ENCODE measurements at regions not wholly inside any gene's neighbourhood (a gene's known extent, or its start where the extent isn't known, plus 50 kb on each side); places are given as distances from the start of the nearest gene placed in this dataset.

DNA sequence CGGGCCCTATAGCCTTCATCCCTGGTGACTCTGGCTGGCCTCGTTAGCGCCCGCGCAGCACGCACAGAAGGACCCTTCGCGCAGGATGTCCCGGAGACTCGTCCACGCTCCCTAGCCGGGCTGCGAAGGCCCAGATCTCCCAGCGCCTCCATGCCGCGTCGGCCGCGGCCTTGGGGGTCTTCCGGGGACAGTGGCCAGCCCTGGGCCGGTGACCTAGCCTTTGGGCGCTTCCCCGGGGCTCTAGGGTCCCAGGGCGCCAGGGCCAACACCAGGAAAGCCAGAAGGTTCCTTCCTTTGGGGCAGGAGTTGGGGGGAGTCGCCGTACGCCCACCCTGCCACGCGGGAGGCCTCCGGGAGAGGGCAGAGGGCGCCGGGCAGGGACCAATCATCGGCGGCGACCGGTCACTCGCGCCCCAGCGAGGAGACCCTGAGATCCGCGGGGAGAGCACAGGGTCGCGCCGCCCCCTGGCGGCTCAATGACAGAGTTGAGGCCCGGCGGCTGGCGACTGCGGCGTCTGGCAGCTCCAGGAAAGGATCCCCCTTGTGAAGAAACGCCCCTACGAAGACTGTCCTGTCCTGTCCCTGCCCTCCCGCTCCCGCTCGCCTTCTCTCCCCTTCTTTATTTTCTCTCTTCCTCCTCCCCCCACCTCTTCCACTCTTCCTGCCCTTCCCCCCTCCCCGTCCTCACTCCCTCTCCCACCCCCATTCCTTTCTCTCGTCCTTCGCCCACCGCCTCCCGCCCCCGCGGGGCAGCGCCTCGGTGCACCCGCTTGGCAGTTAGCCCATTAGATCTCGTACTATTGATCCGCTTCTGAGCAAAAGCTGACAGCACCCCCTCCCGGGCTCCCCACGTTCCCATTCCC lies 62.3 kb upstream of the LBX1 start:
- H3K4me1 Mint-ChIP-seq (ENCODE audit: low read depth) = no peaks in the 10 kb centered on the region
- peak overlapping the region; percentile 64 for H3K4me3 Mint-ChIP-seq
- no peaks in the 10 kb centered on the region for H3K9me3 Mint-ChIP-seq
- H3K27ac Mint-ChIP-seq = no peak overlapping the region
- peaks cover 72% of the 10 kb centered on the region for H3K27me3 Mint-ChIP-seq (ENCODE audit: low read depth)
- H3K36me3 Mint-ChIP-seq (ENCODE audit: low read depth) = no peaks in the 10 kb centered on the region
- DNase-seq (ENCODE audit: low spot score) = no peak

DNA sequence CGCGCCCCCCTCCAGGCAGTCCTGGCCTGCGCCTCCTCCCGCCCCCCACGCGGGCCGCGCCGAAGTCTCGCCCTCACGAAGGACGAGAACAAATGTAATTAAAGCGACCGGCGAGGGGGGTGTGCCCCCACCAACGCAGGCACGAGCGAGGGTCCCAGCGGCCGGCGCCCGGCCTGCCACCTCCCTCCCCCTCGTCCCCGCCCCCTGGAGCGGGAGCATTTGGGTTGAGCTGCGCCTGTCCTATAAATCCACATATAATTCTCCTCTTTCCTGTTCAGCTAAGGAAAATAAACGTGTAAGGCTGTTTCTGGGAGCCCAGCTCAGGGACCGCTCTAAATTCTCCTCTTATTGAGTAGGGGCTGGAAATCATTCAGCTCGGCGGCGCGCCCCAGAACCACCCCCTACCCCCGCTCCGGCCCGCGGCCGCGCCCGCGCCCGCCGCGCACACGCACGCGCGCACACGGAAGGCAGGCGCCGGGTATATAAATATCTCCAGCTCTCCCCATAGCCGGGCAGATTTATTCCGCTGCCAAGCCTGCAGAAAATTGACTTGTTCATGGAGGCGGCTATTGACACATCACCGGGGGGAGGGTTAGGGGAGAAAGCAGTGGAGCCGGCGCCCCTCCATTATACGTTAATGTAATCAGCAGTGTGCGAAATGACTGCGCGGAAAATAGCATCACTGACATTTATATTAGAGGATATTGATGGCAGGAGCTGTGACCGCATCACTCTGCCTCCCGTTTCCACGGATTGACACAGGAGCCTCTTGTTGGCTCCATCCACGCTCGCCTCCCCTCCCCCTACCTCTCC lies 61.6 kb upstream of the BTRC start:
- no peaks in the 10 kb centered on the region for H3K4me1 Mint-ChIP-seq (ENCODE audit: low read depth)
- DNase-seq (ENCODE audit: low spot score) = no peak
- H3K9me3 Mint-ChIP-seq = no peaks in the 10 kb centered on the region
- H3K27ac Mint-ChIP-seq = no peak overlapping the region
- no peak overlapping the region for H3K4me3 Mint-ChIP-seq
- peaks cover 65% of the 10 kb centered on the region for H3K27me3 Mint-ChIP-seq (ENCODE audit: low read depth)
- H3K36me3 Mint-ChIP-seq (ENCODE audit: low read depth) = no peaks in the 10 kb centered on the region

DNA sequence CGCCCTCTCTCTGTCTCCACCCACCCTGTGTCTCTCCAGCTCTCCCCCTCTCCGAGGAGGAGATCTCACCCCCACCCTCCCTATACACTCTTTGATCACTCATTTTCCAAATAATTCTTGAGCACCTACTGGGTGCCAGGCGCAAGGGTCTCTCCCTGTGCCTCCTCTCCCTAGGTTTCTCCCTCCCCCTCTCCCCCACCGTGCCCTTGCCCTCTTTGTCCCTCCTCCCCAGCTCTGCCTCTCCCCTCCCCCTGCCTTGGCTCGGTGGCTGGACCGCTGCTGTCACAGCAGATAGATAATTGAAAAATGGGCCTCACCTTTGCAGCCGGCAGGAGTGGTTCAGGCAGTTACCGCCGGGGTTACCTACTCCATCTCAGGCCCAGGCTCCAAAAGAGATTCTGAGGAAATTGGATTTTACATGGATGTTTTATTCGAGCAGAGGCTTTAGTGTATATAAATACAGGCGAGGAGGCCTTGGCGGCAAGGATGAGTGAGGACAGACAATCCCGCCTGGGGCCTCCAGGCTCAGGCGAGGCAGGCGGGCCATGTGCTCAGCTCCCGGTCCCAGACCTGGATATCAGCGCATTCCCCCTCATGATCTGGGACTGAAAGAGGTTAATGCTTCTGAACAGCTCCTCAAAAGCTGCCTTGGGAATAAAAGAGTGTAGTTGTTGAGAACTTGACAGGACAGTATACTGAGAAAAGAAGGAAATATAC lies 60.8 kb upstream of the BTRC start:
- Mint-ChIP-seq H3K9me3 (no peaks in the 10 kb centered on the region), H3K27me3 (ENCODE audit: low read depth) (peaks cover 64% of the 10 kb centered on the region), H3K27ac (no peak overlapping the region), H3K36me3 (ENCODE audit: low read depth) (no peaks in the 10 kb centered on the region), H3K4me3 (no peak overlapping the region), H3K4me1 (ENCODE audit: low read depth) (peaks cover 1% of the 10 kb centered on the region)
- no peak for DNase-seq (ENCODE audit: low spot score)

DNA sequence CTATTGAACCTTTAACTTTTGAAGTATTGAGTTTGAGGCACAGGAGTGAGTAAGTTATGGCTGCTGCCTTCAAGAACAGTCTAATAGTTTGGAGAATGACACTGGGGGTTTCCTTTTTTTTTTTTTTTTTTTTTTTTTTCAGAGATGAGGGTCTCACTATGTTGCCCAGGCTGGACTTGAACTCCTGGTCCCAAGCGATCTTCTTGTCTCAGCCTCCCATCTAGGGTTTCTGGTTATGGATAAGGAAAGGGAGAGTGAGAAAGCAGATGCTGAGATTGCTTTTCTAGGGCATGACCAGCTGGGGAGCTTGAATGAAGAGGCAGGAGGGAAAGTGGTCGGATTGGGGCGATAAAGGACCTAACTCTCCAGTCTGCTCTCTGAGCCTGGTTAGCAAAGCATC lies 59.9 kb upstream of the BTRC start:
- Mint-ChIP-seq H3K36me3 (ENCODE audit: low read depth) (no peaks in the 10 kb centered on the region), H3K27me3 (ENCODE audit: low read depth) (peaks cover 61% of the 10 kb centered on the region), H3K4me3 (no peak overlapping the region), H3K4me1 (ENCODE audit: low read depth) (peaks cover 1% of the 10 kb centered on the region), H3K9me3 (no peaks in the 10 kb centered on the region), H3K27ac (no peak overlapping the region)
- no peak for DNase-seq (ENCODE audit: low spot score)

DNA sequence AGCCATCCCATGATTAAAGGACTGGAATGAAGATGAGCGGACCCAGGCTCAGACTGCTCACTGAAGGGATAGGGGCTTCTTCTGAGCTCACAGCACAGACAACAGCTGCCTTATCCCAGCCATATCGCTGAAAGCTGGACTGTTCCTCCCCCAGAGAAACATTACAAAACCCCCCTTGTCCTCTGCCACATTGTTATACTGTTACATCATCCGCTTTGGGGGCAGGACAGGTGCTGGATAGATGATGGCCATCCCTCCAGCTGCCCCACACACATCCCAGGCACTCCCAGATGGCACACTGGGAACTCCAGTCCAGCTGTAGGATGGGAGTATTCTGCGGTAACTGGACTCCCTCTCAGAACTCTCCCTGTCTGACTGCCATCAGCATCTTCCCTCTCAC lies 58.7 kb upstream of the BTRC start:
- no peaks in the 10 kb centered on the region for H3K9me3 Mint-ChIP-seq
- H3K27me3 Mint-ChIP-seq (ENCODE audit: low read depth) = peaks cover 58% of the 10 kb centered on the region
- DNase-seq (ENCODE audit: low spot score) = no peak
- no peak overlapping the region for H3K4me3 Mint-ChIP-seq
- H3K4me1 Mint-ChIP-seq (ENCODE audit: low read depth) = peaks cover 1% of the 10 kb centered on the region
- no peaks in the 10 kb centered on the region for H3K36me3 Mint-ChIP-seq (ENCODE audit: low read depth)
- H3K27ac Mint-ChIP-seq = no peak overlapping the region

DNA sequence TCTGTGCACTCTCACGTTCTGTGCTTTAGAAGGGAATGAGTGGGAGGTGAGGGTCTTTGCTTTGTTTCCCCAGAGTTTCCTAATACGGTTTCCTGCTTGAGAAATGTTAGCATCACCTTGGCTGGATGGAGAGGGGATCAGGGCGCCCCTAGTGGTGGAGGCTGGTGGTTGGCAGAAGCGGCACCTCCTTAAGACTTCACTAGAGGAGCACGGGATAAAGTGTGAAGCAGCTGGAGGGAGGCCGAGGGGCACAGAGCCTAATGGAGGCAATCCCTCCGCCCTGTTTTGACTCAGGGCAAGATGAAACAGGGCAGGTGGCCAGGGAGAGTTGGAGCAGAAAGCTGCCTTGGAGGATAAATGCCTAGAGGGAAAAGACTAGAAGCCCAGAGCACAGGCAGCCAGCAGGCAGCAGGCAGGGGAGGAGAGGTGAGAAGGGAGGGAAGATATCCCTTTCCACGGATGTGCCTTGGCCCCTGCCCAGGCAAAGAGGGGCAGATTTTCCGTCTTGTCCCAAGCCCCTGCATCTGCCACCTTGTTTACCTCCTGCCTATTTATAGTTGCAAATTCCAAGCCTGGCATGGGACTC lies 56.0 kb upstream of the BTRC start:
- Mint-ChIP-seq H3K27me3 (ENCODE audit: low read depth) (peaks cover 44% of the 10 kb centered on the region), H3K36me3 (ENCODE audit: low read depth) (no peaks in the 10 kb centered on the region), H3K27ac (no peak overlapping the region), H3K4me3 (no peak overlapping the region), H3K4me1 (ENCODE audit: low read depth) (peaks cover 1% of the 10 kb centered on the region), H3K9me3 (no peaks in the 10 kb centered on the region)
- DNase-seq (ENCODE audit: low spot score) = peak; percentile 48

DNA sequence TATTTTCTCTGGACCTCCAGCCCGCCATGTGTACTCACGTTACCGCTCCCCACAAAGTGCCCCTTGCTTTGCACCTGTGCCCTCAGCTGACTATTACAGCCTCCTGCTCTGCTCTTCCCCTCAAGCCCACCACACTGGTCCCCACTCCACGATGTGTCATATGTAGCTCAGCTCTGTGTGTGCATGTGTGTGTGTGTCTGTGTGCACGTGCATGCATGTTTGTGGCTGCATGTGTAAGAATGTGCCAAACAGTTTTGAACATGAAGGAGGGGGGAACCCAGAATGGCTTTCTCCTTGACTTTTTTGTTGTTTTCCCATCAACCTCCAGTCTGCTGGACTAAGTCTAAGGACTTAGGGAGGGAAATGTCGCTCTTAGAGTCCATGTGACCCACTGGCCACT lies 54.8 kb upstream of the BTRC start:
- Mint-ChIP-seq H3K4me3 (no peak overlapping the region), H3K27ac (no peak overlapping the region), H3K27me3 (ENCODE audit: low read depth) (peaks cover 42% of the 10 kb centered on the region), H3K4me1 (ENCODE audit: low read depth) (peaks cover 1% of the 10 kb centered on the region), H3K36me3 (ENCODE audit: low read depth) (no peaks in the 10 kb centered on the region), H3K9me3 (no peaks in the 10 kb centered on the region)
- no peak for DNase-seq (ENCODE audit: low spot score)

DNA sequence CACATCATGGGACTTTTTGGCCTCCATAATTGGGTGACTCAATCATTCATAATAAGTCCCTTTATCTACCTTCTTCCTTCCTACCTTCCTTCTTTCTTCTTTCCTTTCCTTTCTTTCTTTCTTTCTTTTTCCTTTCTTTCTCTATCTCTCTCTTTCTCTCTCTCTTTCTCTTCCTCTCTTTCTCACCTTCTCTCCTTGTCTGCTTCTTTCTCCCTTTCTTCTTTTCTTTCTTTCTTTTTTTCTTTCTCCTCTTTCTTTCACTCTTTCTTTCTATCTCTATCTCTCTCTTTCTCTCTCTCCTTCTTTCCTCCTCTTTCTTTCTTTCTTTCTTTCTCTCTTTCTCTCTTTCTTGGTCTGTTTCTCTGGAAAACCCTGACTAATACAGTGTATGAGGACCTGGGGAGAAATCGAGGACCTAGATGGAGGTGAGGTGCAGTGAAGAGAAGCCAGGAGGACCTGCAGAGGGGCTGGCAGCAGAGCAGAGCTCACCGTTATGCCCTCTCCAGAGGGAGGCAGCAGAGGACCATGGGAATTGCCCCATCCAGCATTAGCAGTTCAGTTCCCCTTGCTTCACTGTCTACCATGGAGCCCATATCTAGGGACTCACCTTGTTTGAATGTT lies 52.7 kb upstream of the BTRC start:
- H3K9me3 Mint-ChIP-seq = no peaks in the 10 kb centered on the region
- no peak overlapping the region for H3K27ac Mint-ChIP-seq
- peak; percentile 18 for DNase-seq (ENCODE audit: low spot score)
- peaks cover 1% of the 10 kb centered on the region for H3K4me1 Mint-ChIP-seq (ENCODE audit: low read depth)
- no peaks in the 10 kb centered on the region for H3K36me3 Mint-ChIP-seq (ENCODE audit: low read depth)
- no peak overlapping the region for H3K4me3 Mint-ChIP-seq
- H3K27me3 Mint-ChIP-seq (ENCODE audit: low read depth) = peaks cover 33% of the 10 kb centered on the region

DNA sequence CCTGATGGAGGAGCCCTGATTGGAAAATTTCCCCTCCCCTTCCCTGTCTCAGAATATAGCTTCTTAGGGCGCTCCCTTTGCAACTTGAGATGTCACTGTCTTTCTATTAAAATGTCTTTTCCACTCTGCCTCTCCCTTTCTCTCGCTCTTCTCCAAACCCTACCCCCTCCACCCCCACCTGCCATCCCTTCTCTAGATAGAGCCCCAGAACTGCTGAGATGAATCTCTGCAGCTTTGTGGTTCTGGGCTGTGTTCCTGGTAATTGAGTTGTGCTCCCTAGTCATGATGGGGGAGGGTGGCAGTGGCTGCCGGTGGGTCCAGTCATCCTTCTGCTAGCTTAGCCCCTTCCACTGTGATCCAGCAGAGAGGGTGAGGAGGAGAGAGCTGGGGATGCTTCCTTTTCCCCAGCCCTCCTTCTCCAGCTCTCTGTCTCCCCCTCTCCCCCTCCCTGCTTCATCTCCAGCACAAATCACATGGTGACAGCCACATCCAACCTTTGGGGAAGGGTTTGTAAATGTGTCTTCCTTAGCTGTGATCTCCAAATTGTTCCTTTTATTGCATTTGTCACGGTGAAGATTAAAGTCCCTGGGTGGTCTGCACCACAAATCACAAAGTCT lies 50.8 kb upstream of the BTRC start:
- no peaks in the 10 kb centered on the region for H3K9me3 Mint-ChIP-seq
- no peaks in the 10 kb centered on the region for H3K36me3 Mint-ChIP-seq (ENCODE audit: low read depth)
- peaks cover 35% of the 10 kb centered on the region for H3K27me3 Mint-ChIP-seq (ENCODE audit: low read depth)
- no peak overlapping the region for H3K4me3 Mint-ChIP-seq
- no peak overlapping the region for H3K27ac Mint-ChIP-seq
- no peaks in the 10 kb centered on the region for H3K4me1 Mint-ChIP-seq (ENCODE audit: low read depth)
- no peak for DNase-seq (ENCODE audit: low spot score)
